ENCODE measurements at regions not wholly inside any gene's neighbourhood (a gene's known extent, or its start where the extent isn't known, plus 50 kb on each side); places are given as distances from the start of the nearest gene placed in this dataset.
A peak's percentile ranks its signal among the peaks of the same experiment; 100 is the strongest.

GRCh38 chr12:77300811-77301210 is 235.4 kb upstream of the E2F7 start:
- Histone ChIP-seq H3K27me3 (ENCODE audit: control insufficient read depth, insufficient read depth, low read length) (no peaks in the 10 kb centered on the region), H4K8ac (ENCODE audit: low read depth in 2 of 2, low read length in 2 of 2) (no peak overlapping the region), H2AFZ (replicated peaks; ENCODE audit: low read length, poor library complexity) (no peak overlapping the region), H3K4ac (ENCODE audit: low read depth, low read length) (peak overlapping the region; percentile 61; the same call in 1 of the 2 replicates), H3K14ac (replicated peaks; ENCODE audit: low read depth, low read length) (0 out of 2 replicates have a peak overlapping the region, but pooled peaks have one; percentile 35), H4K91ac (ENCODE audit: insufficient read depth, low read depth, low read length) (no peak overlapping the region), H3K18ac (ENCODE audit: low read depth, low read length) (peak overlapping the region; percentile 50; the same call in 1 of the 2 replicates), H3K4me3 (ENCODE audit: insufficient read depth, low read depth, low read length) (no peak overlapping the region), H3K4me2 (ENCODE audit: low read depth, low read length) (peak overlapping the region; percentile 64; the same call in 1 of the 2 replicates), H3K9me1 (ENCODE audit: insufficient read depth, low read length) (peaks cover 5% of the 10 kb centered on the region; the same call in 1 of the 2 replicates), H3K36me3 (ENCODE audit: control insufficient read depth, insufficient read depth, low read length) (no peaks in the 10 kb centered on the region), H3K56ac (ENCODE audit: extremely low read depth, insufficient read depth, low read length) (0 out of 2 replicates have a peak overlapping the region, but pooled peaks have one; percentile 35), H2BK15ac (ENCODE audit: low read depth, low read length) (peak overlapping the region; percentile 12; the same call in 1 of the 3 replicates), H3K23ac (ENCODE audit: low read depth, low read length) (no peak overlapping the region), H3K27ac (ENCODE audit: insufficient read depth, low read length) (no peak overlapping the region), H2BK5ac (ENCODE audit: low read depth, low read length, poor library complexity, severe bottlenecking) (peak overlapping the region; percentile 50), H2BK20ac (ENCODE audit: low read depth, low read length) (peak overlapping the region; percentile 69; the same call in 1 of the 2 replicates), H3K9ac (ENCODE audit: low read depth, low read length) (no peak overlapping the region), H4K20me1 (ENCODE audit: insufficient read depth, low read length) (no peaks in the 10 kb centered on the region), H2BK120ac (ENCODE audit: low read depth, low read length) (peak overlapping the region; percentile 70), H3K9me3 (ENCODE audit: control insufficient read depth, insufficient read depth, low read length) (no peaks in the 10 kb centered on the region), H2AK5ac (ENCODE audit: low read depth, low read length) (no peak overlapping the region), H2AK9ac (replicated peaks; ENCODE audit: low read depth, low read length, poor library complexity) (no peak overlapping the region), H3K4me1 (ENCODE audit: control insufficient read depth, insufficient read depth, low read length) (peaks cover 7% of the 10 kb centered on the region), H3K79me1 (ENCODE audit: low read depth in 1 of 2, low read length in 2 of 2) (no peaks in the 10 kb centered on the region), H4K5ac (ENCODE audit: low read depth, low read length) (no peak overlapping the region; the same call in 1 of the 2 replicates)
- no peak for DNase-seq
- intact Hi-C loops (cut with micrococcal nuclease), result no loop called here
- no CpG with 5 or more reads among the region's 1 CpG for WGBS, 2 experiments (ENCODE audit: extremely low coverage in 2 of 2, insufficient read length in 1 of 2)
- ChIA-PET POLR2A (ENCODE audit: unreplicated experiment) (no interaction called here), CTCF (interaction anchor here (0.6 kb wide), 1 partner anchor 277 kb away, joined by 3 read pairs; no protein-coding TSS in a partner anchor)
- in situ Hi-C loops (cut with MboI; ENCODE audit: low sequenced_read_pairs), result no loop called here
- no TSS peak for BruUV-seq (replicated peaks)
- ATAC-seq (ENCODE audit: low read depth), result no peak
- TF ChIP-seq ELK1 (IDR thresholded peaks at IDR 0.05; ENCODE audit: borderline replicate concordance, low read depth, low read length) (no peak), BHLHE40 (IDR thresholded peaks at IDR 0.05; ENCODE audit: low read depth, low read length) (no peak), NFE2L2 (IDR thresholded peaks at IDR 0.05; ENCODE audit: low read depth, low read length) (no peak), RAD21 (IDR thresholded peaks at IDR 0.05; ENCODE audit: low read length) (no peak), SMC3 (IDR thresholded peaks at IDR 0.05; ENCODE audit: low read depth, low read length) (no peak), RCOR1 (IDR thresholded peaks at IDR 0.05; ENCODE audit: insufficient replicate concordance, low read length) (no peak), FOS (IDR thresholded peaks at IDR 0.05; ENCODE audit: low read depth, low read length) (no peak), MAZ (IDR thresholded peaks at IDR 0.05; ENCODE audit: borderline replicate concordance, low read depth, low read length) (no peak), RFX5 (IDR thresholded peaks at IDR 0.05; ENCODE audit: low read depth, low read length) (no peak), POLR2A (IDR thresholded peaks at IDR 0.05; ENCODE audit: low read depth, low read length) (no peak), MXI1 (IDR thresholded peaks at IDR 0.05; ENCODE audit: borderline replicate concordance, low read depth, low read length) (no peak), MAFK (IDR thresholded peaks at IDR 0.05; ENCODE audit: low read depth, low read length) (no peak), USF2 (IDR thresholded peaks at IDR 0.05; ENCODE audit: low read depth, low read length) (no peak), CHD1 (IDR thresholded peaks at IDR 0.05; ENCODE audit: low read depth, low read length) (no peak), CEBPB (IDR thresholded peaks at IDR 0.05; ENCODE audit: low read depth, low read length) (no peak)
- TF ChIP-seq, protein P1, sequence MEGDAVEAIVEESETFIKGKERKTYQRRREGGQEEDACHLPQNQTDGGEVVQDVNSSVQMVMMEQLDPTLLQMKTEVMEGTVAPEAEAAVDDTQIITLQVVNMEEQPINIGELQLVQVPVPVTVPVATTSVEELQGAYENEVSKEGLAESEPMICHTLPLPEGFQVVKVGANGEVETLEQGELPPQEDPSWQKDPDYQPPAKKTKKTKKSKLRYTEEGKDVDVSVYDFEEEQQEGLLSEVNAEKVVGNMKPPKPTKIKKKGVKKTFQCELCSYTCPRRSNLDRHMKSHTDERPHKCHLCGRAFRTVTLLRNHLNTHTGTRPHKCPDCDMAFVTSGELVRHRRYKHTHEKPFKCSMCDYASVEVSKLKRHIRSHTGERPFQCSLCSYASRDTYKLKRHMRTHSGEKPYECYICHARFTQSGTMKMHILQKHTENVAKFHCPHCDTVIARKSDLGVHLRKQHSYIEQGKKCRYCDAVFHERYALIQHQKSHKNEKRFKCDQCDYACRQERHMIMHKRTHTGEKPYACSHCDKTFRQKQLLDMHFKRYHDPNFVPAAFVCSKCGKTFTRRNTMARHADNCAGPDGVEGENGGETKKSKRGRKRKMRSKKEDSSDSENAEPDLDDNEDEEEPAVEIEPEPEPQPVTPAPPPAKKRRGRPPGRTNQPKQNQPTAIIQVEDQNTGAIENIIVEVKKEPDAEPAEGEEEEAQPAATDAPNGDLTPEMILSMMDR (conservative IDR thresholded peaks at IDR 0.05; ENCODE audit: low read depth, low read length), result no peak
- dilution Hi-C loops (cut with HindIII; ENCODE audit: low sequenced_read_pairs, unreplicated experiment), result no loop called here

All from IMR-90 (cell line).